ENCODE measurements at regions not wholly inside any gene's neighbourhood (a gene's known extent, or its start where the extent isn't known, plus 50 kb on each side); places are given as distances from the start of the nearest gene placed in this dataset.
"Not testable (repeated sequence)": the region's sequence is repeated elsewhere in the genome, so short reads cannot be mapped to it uniquely, and the experiment has no call there.

- not testable (repeated sequence) for DNase-seq (ENCODE audit: low read depth in 2 of 2)
Observed at GRCh38 chr12:68547318-68547717, 63.4 kb upstream of the RAP1B start.

- DNase-seq (ENCODE audit: low read depth in 2 of 2) = not testable (repeated sequence)
Observed at GRCh38 chr12:68552605-68553195, 58.0 kb upstream of the RAP1B start.

- peak in 1 of 2 donors; percentile 45 for DNase-seq (ENCODE audit: low read depth in 2 of 2)
Observed at GRCh38 chr12:68557011-68557730, 53.5 kb upstream of the RAP1B start.

- DNase-seq (ENCODE audit: low read depth in 2 of 2) = peak in 1 of 2 donors; percentile 63
Observed at GRCh38 chr12:68559246-68559645, 51.5 kb upstream of the RAP1B start.

GRCh38 chr12:68559984-68560850, 50.5 kb upstream of the RAP1B start:
- DNase-seq (ENCODE audit: low read depth in 2 of 2) = peak; percentile 60 to 80

GRCh38 chr12:68560851-68561422, 49.8 kb upstream of the RAP1B start:
- no peak for DNase-seq (ENCODE audit: low read depth in 2 of 2)

Data from dermis microvascular lymphatic vessel endothelial cell (primary cell).